ENCODE measurements at regions not wholly inside any gene's neighbourhood (a gene's known extent, or its start where the extent isn't known, plus 50 kb on each side); places are given as distances from the start of the nearest gene placed in this dataset.

- Histone ChIP-seq H3K4me1 (ENCODE audit: insufficient read depth) (peaks cover 36% of the 10 kb centered on the region), H2AFZ (no peak overlapping the region), H3K27ac (no peak overlapping the region), H4K20me1 (ENCODE audit: insufficient read depth) (no peaks in the 10 kb centered on the region), H3K9me3 (ENCODE audit: low read depth) (no peaks in the 10 kb centered on the region), H3K79me2 (ENCODE audit: insufficient read depth) (no peaks in the 10 kb centered on the region), H3K9me2 (ENCODE audit: insufficient read depth) (no peaks in the 10 kb centered on the region), H3K4me3 (no peak overlapping the region), H3F3A (ENCODE audit: insufficient read depth) (peaks cover 30% of the 10 kb centered on the region), H3K9ac (no peak overlapping the region), H3K36me3 (ENCODE audit: low read depth) (no peaks in the 10 kb centered on the region), H3K4me2 (ENCODE audit: unreplicated experiment) (no peak overlapping the region), H3K27me3 (replicated peaks; ENCODE audit: insufficient read depth) (no peaks in the 10 kb centered on the region)
- TF ChIP-seq EZH2phosphoT487 (IDR thresholded peaks at IDR 0.05; ENCODE audit: insufficient read depth, low read depth) (no peak), EZH2 (IDR thresholded peaks at IDR 0.05; ENCODE audit: insufficient read depth, poor library complexity, severe bottlenecking) (no peak)
- in situ Hi-C loops (cut with MboI), result no loop called here
- DNase-seq, result no peak
Measured at GRCh38 chr14:51474854-51475253, 176.9 kb upstream of the FRMD6 start.

DNA sequence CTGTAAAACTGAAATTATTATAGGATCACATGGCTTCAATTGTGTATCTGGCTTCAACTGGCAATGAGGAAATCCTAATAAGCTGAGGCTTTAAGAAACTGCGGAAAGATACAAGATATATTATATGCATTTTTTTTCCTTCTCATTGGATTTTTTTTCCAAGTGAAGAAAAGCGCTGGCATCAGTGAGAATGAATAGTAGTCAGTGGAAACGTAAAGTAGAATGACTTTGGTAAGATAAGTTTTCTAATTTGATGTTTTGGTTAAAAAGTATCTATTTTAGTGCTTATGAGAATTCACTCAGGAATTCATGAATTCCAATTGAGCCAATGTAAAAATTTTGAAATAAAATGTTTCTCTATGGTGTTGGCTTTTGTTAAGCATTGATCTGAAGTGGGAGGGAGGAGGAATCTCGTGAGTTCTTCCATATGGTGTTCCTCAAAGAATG, 173.5 kb upstream of the FRMD6 start:
- Histone ChIP-seq H3K4me1 (ENCODE audit: insufficient read depth) (peaks cover 36% of the 10 kb centered on the region), H3K27ac (peak overlapping the region; percentile 40), H3K9ac (peak overlapping the region; percentile 9; the same call in 1 of the 2 replicates), H3K4me2 (ENCODE audit: unreplicated experiment) (peak overlapping the region; percentile 42), H3K9me3 (ENCODE audit: low read depth) (no peaks in the 10 kb centered on the region), H2AFZ (no peak overlapping the region; the same call in 1 of the 2 replicates), H3K27me3 (replicated peaks; ENCODE audit: insufficient read depth) (no peaks in the 10 kb centered on the region), H4K20me1 (ENCODE audit: insufficient read depth) (no peaks in the 10 kb centered on the region), H3K9me2 (ENCODE audit: insufficient read depth) (no peaks in the 10 kb centered on the region), H3F3A (ENCODE audit: insufficient read depth) (peaks cover 33% of the 10 kb centered on the region), H3K4me3 (peak overlapping the region; percentile 17; the same call in 1 of the 2 replicates), H3K36me3 (ENCODE audit: low read depth) (no peaks in the 10 kb centered on the region), H3K79me2 (ENCODE audit: insufficient read depth) (no peaks in the 10 kb centered on the region)
- 13% methylated on average over 4 of the region's 4 CpGs for whole genome bisulfite sequencing, 2 experiments (ENCODE audit: low coverage in 1 of 2, low lambda C conversion rate in 2 of 2, missing lambda C conversion rate in 2 of 2)
- in situ Hi-C loops (cut with MboI), result no loop called here
- DNase-seq, result peak; percentile 63
- TF ChIP-seq EZH2phosphoT487 (IDR thresholded peaks at IDR 0.05; ENCODE audit: insufficient read depth, low read depth), result no peak
- TF ChIP-seq EZH2 (IDR thresholded peaks at IDR 0.05; ENCODE audit: insufficient read depth, poor library complexity, severe bottlenecking), result no peak

GRCh38 chr14:51479584-51480325, 172.0 kb upstream of the FRMD6 start:
- H3K79me2 ChIP-seq (ENCODE audit: insufficient read depth), result no peaks in the 10 kb centered on the region
- H3K4me2 ChIP-seq (ENCODE audit: unreplicated experiment), result peak overlapping the region; percentile 27
- H3K27ac ChIP-seq, result peak overlapping the region; percentile 39
- no peak overlapping the region for H3K9ac ChIP-seq
- in situ Hi-C loops (cut with MboI), result no loop called here
- peak; percentile 82 for DNase-seq
- no peak overlapping the region for H2AFZ ChIP-seq
- no peak overlapping the region for H3K4me3 ChIP-seq
- H3K4me1 ChIP-seq (ENCODE audit: insufficient read depth), result peaks cover 26% of the 10 kb centered on the region
- TF ChIP-seq EZH2 (IDR thresholded peaks at IDR 0.05; ENCODE audit: insufficient read depth, poor library complexity, severe bottlenecking) (no peak), EZH2phosphoT487 (IDR thresholded peaks at IDR 0.05; ENCODE audit: insufficient read depth, low read depth) (no peak)
- WGBS, 2 experiments (ENCODE audit: low coverage in 1 of 2, low lambda C conversion rate in 2 of 2, missing lambda C conversion rate in 2 of 2), result 14 to 24% methylated on average over 2 of the region's 2 CpGs
- no peaks in the 10 kb centered on the region for H4K20me1 ChIP-seq (ENCODE audit: insufficient read depth)
- peaks cover 27% of the 10 kb centered on the region for H3F3A ChIP-seq (ENCODE audit: insufficient read depth)
- no peaks in the 10 kb centered on the region for H3K36me3 ChIP-seq (ENCODE audit: low read depth)
- H3K9me2 ChIP-seq (ENCODE audit: insufficient read depth), result no peaks in the 10 kb centered on the region
- H3K9me3 ChIP-seq (ENCODE audit: low read depth), result no peaks in the 10 kb centered on the region
- no peaks in the 10 kb centered on the region for H3K27me3 ChIP-seq (replicated peaks; ENCODE audit: insufficient read depth)

DNA sequence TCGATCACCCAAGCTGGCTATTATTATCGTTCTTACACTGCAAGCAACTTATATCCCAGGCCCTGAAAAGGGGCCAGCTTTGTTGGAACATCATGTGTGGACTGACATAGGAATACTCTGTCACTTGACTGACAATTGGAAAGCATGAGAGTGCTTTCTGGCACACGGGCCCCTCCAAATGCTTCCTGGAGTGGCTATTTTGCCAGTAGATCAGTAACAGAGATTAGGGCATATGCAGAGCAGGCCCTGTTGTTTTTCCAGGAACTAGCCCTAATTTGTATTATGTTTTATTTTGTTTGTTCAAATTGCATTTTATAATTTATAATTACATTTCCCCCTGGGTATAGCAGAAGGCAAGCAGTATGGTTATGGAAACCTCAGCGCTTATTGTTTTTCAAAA, 170.1 kb upstream of the FRMD6 start:
- Histone ChIP-seq H3K9me3 (ENCODE audit: low read depth) (no peaks in the 10 kb centered on the region), H3F3A (ENCODE audit: insufficient read depth) (peaks cover 27% of the 10 kb centered on the region), H4K20me1 (ENCODE audit: insufficient read depth) (no peaks in the 10 kb centered on the region), H3K4me3 (no peak overlapping the region), H3K4me2 (ENCODE audit: unreplicated experiment) (no peak overlapping the region), H3K36me3 (ENCODE audit: low read depth) (no peaks in the 10 kb centered on the region), H3K27me3 (replicated peaks; ENCODE audit: insufficient read depth) (no peaks in the 10 kb centered on the region), H3K27ac (no peak overlapping the region), H2AFZ (no peak overlapping the region), H3K4me1 (ENCODE audit: insufficient read depth) (peaks cover 26% of the 10 kb centered on the region), H3K9ac (no peak overlapping the region), H3K79me2 (ENCODE audit: insufficient read depth) (no peaks in the 10 kb centered on the region), H3K9me2 (ENCODE audit: insufficient read depth) (no peaks in the 10 kb centered on the region)
- in situ Hi-C loops (cut with MboI), result no loop called here
- WGBS, 2 experiments (ENCODE audit: low coverage in 1 of 2, low lambda C conversion rate in 2 of 2, missing lambda C conversion rate in 2 of 2), result 47 to 50% methylated on average over 4 of the region's 4 CpGs
- TF ChIP-seq EZH2 (IDR thresholded peaks at IDR 0.05; ENCODE audit: insufficient read depth, poor library complexity, severe bottlenecking), result no peak
- TF ChIP-seq EZH2phosphoT487 (IDR thresholded peaks at IDR 0.05; ENCODE audit: insufficient read depth, low read depth), result no peak
- DNase-seq, result no peak
